ENCODE measurements at regions not wholly inside any gene's neighbourhood (a gene's known extent, or its start where the extent isn't known, plus 50 kb on each side); places are given as distances from the start of the nearest gene placed in this dataset.

DNA sequence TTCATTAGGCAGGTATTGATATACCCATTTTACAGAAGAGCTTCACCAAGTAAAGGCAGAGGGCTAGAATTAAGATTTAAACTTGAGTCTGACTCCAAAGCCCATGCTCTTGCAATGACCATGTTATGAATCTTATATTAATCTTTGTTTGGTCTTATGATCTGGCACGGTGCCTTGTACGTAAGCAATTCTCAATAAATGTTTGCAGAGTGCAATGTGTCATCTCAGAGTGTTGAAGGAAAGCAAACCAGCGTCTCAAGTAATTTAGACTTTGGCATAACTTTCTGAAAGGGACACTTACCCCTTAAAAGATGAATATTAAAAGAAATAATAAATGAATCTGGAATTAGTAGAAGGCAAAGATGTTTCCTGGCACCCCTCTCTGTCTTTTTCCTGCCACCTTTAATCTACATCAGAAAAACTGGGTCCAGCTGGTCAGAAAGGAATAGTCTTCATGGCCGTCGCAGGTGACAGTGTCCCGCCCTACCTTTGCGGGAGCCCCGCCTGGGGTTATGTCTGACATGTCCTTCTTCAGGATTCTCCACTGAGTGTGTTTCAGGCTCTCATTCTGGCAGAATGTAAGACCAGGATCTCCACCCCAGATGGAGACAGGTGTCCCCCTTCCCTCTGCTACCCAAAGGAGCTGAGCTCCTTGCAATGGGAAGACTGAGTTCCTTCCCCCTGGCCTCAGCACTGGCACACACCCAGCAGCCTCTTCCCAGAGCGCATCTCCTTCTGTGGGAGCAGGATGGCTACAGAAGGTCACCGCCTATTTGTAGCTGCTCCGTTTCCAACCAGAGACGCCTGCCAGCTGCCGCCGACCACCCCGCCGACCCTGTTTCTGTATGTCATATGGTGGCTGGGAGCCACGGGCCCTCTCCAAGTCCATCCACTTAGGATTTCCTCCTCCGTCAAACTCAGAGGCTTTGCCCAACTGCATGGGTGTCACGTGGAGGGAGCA, 266.3 kb upstream of the ECI2 start:
- DNase-seq, result no peak

DNA sequence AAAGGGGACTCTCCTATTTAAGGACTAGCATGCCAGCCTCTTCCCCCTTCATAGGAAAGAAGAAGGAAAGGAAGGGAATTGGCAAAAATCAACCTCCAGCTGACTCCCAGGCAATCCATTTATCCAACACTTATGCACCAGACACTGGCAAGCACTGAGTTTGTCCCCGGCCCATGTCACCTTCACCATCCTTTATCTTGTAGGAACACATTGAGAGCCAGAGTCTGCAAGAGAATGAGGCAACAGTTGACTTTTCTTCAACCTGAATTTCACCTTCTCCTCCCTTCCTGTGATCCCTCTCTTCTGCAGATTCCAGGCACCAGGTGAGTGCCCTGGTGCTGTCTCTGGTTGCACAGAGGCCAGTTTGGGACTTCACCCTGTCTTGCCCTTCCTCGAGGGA, 264.3 kb upstream of the ECI2 start:
- DNase-seq, result no peak

DNA sequence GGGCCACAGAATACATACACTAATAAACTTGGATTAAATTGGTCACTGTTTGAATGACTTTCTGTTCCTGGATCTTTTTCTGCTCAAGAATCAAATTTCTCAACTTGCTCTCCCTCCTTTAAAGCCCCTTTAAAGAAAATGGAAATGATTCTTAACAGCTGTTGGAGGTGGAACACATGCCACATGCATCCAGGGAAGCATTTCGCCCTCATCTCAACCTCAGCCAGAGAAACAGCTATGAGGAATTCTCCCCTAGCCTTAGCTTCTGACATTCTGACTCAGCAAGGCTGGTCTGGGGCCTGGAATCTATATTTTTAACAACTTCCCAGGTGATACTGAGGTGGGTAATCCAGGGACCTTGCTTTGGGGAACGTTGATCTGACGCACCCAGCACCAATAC, 263.4 kb upstream of the ECI2 start:
- no peak for DNase-seq

DNA sequence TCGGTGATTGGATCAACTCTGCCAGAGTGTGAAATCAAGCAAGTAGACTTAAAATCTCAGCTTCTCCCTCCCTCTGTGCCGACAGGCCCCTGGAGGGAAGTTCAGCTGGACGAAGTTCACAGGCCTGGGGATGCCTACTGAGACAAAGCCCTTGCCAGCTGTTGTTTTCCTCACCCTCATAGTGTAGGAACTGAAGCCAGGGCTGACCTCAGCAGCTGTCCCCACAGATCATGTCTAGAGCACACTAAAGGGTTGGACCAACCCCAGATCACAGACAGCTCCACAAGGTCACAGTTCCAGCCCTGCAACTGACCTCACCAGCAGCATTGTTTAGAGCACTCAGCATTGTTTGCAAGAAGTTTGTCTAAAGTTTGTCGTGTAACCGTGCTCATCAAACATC, 261.9 kb upstream of the ECI2 start:
- DNase-seq, result no peak

DNA sequence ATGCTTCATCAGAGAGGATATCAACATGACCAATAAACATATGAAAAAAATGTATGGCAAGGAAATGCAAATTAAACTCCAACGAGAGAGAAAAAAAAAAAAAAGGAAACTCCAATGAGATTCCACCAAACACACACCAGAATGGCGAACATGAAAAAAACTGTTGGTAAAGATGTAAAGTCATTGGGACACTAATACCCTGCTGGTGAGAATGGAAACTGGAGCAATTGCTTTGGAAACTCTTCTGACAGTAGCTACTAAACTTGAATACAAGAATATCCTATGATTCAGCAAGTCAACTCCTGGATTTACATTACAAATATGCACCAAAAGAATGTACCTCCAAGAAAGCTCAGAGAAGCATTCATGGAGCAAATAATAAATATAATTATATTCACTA, 260.7 kb upstream of the ECI2 start:
- no peak for DNase-seq

DNA sequence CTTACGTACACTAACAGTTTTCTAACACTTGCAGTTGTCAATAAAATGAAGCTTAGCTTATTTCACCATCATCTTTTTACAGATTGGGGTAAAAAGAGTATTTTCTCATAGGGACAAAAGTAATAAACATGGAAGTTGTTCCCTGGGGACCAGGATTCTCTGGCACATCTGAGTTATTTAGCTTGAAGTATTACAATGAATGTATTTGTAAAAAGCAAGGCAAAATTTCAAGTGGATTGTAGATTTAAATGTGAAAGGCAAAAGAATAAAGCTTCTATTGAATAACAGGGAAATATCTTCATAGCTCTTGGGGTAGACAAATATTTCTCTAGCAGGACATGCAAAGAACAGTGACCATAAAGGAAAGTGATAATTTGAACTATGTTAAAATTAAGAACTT, 260.0 kb upstream of the ECI2 start:
- DNase-seq, result no peak

DNA sequence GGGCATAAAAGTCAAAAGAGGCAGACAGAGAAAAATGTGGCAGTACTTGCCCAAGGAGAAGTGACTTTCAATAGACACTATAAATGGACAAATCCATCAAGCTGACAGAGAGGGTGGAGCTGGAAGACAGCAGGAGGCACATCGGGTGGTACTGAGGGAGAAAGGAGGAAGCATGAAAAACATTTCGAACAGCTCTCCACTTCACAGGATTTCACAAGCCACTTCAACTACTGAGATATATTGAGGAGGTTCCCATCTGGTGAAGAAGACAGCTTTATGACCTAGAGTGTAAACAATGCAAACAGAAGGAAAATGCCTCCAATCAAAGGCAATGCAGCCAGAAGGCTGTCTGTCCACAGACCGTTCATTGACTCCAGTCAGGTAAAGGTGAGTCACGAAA, 259.4 kb upstream of the ECI2 start:
- no peak for DNase-seq

DNA sequence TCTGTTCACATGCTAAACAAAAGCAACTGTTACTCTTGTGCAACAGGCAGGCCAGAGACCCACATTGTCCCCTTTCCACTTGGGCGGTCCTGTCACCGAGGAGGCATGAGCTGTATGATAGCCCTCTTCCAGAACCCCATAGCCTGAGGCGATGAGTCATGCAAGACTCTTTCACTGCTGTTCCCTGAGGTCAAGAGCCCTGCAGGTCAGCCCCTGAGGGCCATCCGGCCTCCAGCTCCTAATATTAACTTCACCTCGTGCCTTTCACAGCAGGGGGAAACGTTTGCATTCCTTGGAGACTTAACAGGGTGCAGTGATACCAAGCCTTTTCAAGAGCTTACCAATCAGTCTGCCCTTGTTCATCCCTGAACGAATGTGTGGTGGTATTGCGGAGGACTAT, 253.3 kb upstream of the ECI2 start:
- no peak for DNase-seq

DNA sequence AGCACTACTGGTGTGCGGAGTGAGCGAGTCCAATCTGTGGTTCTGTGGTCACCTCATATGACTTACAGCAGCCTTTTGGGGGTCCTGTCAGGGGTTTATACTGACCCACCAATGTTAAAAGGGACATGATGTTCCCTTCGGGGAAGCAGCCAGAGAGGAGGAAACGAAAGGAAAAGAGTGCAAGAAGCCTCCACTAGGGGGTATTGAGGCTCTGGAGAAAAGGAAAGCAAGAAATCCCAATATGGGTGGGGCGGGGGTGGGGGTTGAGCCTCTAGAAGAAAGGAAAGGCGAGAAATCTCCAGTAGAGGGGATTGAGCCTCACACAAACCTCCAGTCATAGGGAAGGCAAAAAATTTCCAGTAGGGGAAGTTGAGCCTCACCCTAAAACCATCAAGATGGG, 249.3 kb upstream of the ECI2 start:
- no peak for DNase-seq

DNA sequence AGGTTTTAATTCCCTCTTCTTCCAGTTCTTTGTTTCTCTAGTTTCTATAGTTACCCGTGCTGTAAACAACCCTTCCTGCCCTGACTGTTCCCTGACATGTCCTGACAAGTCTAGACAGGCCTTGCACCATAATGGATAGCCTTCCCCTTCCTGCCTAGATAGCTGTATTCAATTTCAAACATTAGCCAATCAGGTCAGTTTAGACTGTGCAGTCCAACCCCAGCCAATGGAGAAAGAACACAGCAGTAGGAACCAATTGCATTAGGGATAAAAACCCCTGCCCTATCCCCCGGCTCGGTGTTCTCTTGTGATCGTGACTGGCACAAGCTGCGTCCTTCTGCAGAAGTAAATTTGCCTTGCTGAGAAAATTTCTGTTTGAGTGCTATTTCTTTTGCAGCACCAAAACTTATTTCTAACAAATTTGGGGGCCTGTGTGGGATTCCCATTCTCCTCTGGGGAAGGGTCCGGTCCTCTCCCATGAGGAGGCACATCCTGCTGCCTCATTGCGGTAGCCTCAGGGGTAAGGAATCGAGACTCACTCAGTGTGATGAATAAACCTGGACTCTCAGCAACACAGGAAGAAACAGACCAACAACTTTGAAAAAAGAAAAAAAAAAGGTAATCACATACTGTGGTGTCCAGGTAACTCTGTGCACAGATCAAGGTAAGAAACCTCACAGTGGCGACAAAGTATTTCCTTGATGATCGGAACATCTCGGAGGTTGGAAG, 248.7 kb upstream of the ECI2 start:
- no peak for DNase-seq

DNA sequence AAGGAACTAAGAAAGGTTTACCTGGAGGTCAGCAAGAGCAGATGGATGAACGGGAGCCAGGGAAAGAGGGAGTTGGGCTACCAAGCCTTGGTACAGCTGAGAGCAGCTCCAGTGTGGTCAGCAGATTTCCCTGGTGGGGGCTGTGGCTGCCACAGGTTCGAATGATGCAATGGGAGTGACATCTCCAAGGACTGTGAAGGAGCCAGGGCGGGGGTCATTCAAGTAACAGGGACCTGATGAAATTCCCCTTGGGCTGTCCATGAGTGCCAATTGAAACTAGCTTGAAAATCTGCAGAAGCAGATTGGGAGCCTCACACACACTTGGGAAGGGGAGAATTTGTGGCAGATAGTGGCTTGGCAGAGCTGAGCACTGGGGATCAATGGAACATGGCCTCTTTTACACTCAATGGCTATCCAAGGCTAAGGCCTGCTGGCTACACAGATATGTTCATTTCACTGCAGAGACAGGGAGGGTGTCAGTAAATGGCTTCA, 247.0 kb upstream of the ECI2 start:
- DNase-seq, result no peak

DNA sequence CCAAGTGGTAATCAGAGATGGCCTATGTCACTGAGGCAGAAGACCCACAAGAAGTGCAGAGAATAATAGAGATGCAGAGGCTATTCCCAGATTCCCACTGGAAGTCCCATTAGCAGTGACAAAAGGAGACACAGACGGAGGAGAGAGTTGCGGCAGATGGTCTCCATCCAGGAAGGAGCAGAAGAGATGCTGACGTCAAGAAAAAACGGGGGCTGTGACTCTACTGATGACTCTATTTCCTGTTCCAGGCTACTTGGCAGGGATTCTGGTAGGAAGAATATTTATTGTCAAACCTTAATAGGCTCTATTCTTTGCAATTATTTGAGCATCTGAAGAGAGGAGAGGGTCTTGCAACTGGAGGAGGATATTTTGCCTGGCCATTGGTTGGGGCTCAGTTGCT, 246.0 kb upstream of the ECI2 start:
- DNase-seq, result no peak

DNA sequence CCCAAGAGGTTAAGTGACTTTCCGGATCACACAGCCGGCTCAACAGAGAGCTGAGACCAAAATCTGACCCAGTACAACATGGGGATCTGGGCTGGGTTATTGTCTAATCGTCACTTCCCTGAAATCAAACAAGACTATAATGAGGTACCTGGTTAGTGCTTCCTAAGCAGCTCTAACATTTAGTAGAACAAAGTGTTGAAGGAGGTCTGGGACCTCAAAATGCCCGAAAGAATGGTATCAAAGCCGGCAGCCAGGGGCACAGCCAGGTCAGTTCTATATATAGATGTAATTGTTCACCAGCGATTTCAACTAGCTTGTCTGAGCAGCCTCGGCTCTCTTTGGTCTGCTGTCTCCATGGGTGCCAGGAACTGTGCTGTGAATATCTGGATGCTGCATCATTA, 245.5 kb upstream of the ECI2 start:
- no peak for DNase-seq

DNA sequence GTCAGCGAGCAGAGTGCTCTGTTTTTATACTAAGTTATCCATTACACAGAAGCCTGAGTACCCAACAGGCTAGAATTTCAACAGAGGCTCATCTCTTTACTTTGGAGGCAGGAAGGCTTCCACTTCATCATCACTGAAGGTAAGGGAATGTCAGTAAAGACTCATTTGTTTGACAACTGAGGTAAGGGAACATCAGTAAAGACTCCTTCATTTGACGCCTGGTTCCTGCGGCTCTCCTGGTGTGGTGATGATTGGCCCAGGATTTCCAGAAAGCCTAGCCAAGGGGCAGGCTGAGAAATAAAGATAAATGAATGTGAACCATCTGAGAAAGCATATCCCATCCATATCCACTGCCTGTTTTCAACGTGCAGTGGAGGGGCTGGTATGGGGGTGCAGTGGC, 244.6 kb upstream of the ECI2 start:
- DNase-seq, result no peak

DNA sequence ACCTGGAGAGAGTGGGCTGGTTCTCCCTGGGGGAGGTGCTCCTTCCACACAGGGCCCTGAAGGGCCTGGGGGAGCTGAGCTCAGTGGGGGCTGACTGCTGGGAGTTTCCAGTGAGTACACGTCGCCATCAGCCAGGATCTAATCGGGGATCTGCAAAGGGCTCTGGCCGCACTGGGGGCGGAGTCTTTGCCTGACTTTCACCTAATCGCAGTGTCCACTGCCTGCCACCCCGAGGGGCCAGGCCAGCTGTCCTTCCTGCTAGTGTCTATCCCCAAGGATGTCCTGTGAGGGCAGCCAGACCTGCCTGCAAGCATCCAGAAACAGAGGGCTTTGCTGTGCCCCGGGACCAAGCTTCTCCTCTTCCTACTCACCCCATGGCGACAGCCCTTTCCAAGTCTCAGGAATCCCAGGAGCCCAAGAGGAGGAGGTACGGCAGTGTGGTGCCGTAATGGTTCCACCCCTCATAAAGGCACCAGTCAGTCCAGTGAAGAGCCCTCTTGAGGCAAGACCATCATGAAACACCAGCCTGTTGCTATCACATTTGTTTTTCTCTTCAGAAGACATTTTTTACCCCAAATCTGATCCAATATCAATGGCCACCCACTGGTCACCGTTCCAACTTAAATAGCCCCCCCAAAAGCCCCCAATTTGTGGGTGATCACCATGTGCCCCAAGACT, 243.1 kb upstream of the ECI2 start:
- no peak for DNase-seq

DNA sequence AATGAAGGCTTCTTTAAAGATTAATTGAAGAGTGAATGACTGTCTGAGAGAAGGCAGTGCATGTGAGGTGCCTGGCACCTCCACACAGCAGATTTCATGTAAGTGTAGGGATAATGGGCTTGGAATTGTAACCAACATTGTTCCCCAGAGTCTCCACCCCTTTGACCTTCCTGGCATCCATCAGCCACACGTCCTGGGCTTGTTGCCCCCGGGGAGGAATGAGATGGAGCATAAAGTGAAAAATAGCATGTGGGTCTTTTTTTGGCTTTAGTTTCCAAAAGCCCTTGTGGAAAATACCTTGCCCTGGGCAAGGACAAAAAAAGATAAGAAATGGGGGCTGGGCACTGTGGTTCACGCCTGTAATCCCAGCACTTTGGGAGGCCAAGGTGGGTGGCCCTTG, 242.2 kb upstream of the ECI2 start:
- DNase-seq, result no peak

DNA sequence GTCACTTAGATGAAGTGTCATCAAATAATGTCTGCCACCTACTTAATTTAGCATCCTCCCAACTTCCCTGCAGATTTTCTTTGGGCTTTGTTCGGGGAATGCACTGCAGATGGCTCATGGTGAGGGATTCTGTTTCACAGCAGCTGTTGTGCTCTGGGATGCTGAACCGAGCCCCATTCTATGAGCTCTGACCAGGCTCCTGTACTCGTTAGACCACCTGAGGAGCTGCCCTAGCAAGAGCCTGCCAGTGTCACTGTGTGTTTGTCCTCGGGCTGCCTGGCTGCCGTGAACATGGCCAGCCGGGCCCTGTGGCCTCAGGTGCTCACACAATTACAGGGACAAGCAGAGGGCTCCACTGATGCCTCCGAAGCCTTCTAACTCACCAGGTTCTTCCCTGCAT, 238.8 kb upstream of the ECI2 start:
- no peak for DNase-seq

DNA sequence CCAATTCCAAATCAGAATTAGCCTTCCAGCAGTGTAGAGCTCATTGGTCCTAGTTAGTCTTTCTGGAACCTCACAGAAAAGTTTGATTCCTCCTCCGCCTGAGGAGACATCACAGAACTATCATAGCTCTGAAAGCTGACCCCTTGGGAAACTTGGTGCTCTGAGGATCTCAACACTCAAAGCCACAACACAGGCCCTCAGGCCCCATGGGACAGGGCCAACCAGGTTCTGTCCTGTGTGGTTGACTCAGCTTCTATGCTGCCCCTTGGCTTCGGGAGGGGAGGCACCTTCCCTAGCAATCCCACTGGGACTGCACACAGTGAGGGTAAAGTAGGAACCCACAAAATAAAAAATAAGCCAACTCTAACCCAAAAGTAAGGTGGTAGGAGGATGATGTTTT, 237.5 kb upstream of the ECI2 start:
- no peak for DNase-seq

DNA sequence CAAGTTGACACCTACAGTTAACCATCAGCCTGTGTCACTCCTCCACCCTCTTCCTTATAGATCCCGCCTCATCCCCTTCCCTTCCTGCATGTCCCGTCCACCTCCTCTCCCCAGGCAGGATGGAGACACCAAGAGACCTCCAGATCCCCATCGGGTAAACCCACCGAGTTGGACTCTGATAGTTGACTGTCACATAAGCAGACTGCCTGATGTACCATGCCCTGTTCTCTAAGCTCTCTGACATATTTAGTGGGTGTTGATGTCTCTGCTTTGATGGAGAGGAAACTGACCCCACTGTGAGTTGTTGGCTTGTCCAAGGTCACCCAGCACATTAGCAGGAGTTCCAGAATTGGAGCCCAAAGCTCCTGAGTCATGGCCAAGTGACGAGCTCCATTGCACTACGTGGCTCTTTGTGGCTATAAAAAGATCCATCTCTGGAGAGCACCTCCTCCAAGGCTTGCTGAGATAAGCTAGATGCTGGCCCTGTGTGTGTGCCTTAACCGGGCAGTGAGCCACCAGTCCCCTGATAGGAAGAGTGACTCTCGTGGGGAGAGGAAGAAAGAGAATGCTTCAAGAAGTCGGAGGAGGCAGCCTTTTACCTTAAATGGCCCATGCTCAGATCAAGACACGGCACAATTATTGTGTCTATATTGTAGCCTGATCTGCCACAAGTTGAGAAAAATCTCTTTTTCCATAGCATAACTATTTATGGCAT, 236.0 kb upstream of the ECI2 start:
- no peak for DNase-seq

DNA sequence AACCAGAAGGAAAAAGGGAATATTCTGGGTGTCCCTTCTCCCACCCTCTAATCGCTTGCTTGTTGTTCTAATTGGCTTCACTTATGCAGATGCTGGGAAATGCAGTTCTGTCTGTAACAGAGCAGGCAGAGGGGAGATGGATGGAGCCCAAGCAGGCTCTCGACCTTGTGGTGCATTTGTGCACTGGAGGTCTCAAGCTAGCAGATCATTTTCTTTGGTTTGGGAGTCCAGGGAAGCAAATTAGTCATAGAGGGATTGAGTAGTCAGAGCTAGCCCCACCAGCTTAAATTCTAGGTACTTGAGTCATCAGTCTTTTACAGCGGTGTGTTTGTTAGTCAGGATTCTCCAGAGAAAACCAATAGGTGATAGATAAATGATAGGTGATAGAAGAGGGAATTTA, 234.7 kb upstream of the ECI2 start:
- DNase-seq, result no peak

DNA sequence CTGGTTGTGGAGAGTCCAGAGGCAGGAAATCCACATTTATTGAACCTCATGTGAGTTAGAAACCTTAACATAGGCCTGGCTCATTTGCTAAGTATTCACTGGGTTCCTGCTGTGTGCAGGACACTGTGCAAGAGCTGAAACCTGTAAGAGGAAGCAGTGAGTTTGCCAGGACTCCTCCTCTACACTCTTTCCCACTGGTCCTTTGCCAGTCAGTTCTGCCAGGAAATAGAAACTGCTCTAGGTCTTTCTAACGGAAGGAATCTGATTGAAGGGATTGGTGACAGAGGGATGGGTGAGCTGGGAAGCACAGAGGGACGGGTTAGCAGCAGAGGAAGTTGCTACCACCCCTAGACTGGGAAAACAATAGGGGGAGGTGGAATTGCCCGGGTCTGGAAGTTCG, 234.2 kb upstream of the ECI2 start:
- no peak for DNase-seq

DNA sequence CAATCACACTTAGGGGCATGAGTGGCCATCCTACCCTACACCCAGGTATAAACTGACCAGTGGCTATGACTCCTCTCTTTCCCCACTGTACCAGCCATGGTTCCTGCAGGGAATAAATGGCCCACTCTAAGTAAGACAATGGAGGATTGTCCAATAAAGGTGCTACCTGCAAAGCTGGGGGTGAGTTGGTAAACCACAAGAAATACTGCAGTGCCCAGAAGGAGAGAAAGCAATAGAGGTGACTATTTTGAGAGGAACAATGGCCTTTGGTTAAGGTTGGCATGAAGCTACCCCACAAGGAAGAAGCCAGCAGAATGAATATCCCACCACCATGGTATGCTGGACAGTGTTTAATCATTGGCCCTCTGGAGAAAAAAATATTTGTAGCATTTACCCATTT, 233.3 kb upstream of the ECI2 start:
- DNase-seq, result no peak

DNA sequence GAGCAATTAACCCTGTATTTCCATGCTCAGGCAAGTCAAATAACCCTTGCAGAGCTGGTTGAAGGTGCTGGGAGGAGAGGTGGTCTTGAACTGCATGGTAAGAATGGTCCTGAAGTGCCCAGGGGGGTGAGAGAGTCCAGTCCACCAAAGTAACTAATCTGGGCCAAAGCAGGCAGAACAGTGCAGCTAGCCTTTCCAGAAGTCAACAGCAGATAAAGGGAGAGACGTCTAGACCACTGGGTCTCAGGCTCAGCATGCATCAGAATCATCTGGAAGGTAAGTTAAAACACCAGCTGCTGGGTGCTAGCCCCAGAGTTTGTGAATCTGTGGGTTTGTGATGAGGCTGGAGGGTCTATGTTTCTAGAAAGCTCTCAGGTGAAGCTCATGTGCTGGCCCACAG, 232.3 kb upstream of the ECI2 start:
- DNase-seq, result no peak

Measured in activated effector memory CD4-positive, alpha-beta T cell treated with Interleukin-2 at 50 U/mL for 16 hours (primary cell).